Fibroblast of lung (primary cell): ENCODE measurements at regions not wholly inside any gene's neighbourhood (a gene's known extent, or its start where the extent isn't known, plus 50 kb on each side); places are given as distances from the start of the nearest gene placed in this dataset.

Experiments used
- EZH2 ChIP-seq: IDR thresholded peaks from 2 replicates; pipeline ENCODE4 v1.5.1; 2012; ENCODE audit warnings: low read length, control low read depth, mild to moderate bottlenecking; ENCODE audit errors: missing control alignments
- TF ChIP-seq, protein P1 (sequence below), 2 donors: IDR thresholded peaks in 1 of 2; conservative IDR thresholded peaks in 1 of 2; 1 replicate in 1 of 2; 2 replicates in 1 of 2; pipeline ENCODE4 v1.5.1; 2011 to 2012; ENCODE audit warnings: low read length in 2 of 2, control low read depth in 1 of 2, inconsistent platforms in 1 of 2, low read depth in 1 of 2, mild to moderate bottlenecking in 1 of 2

DNA sequence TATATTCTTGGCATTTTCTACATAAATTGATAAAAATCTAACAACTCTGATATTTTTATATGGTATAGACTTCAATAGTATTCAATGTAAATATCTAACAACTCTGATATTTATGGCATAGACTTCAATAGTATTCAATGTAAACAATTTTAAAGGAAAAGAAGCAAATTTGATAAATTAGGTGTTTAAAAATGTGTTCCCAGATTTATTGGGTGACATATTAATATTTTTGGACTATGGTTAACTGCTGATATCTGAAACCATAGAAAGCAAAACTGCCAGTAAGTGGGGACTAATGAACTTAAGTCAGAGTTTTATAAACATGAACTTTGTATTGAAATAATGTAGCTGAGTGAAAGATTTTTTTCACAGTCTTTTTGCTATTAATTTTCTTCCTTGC is 1576.0 kb upstream of the DDX18 start:
- TF ChIP-seq, protein P1, sequence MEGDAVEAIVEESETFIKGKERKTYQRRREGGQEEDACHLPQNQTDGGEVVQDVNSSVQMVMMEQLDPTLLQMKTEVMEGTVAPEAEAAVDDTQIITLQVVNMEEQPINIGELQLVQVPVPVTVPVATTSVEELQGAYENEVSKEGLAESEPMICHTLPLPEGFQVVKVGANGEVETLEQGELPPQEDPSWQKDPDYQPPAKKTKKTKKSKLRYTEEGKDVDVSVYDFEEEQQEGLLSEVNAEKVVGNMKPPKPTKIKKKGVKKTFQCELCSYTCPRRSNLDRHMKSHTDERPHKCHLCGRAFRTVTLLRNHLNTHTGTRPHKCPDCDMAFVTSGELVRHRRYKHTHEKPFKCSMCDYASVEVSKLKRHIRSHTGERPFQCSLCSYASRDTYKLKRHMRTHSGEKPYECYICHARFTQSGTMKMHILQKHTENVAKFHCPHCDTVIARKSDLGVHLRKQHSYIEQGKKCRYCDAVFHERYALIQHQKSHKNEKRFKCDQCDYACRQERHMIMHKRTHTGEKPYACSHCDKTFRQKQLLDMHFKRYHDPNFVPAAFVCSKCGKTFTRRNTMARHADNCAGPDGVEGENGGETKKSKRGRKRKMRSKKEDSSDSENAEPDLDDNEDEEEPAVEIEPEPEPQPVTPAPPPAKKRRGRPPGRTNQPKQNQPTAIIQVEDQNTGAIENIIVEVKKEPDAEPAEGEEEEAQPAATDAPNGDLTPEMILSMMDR (conservative IDR thresholded peaks at IDR 0.05 in 1 of 2, IDR thresholded peaks at IDR 0.05 in 1 of 2; ENCODE audit: low read depth in 1 of 2, low read length in 2 of 2): no peak
- TF ChIP-seq EZH2: no peak
